ENCODE measurements at regions not wholly inside any gene's neighbourhood (a gene's known extent, or its start where the extent isn't known, plus 50 kb on each side); places are given as distances from the start of the nearest gene placed in this dataset.

DNA sequence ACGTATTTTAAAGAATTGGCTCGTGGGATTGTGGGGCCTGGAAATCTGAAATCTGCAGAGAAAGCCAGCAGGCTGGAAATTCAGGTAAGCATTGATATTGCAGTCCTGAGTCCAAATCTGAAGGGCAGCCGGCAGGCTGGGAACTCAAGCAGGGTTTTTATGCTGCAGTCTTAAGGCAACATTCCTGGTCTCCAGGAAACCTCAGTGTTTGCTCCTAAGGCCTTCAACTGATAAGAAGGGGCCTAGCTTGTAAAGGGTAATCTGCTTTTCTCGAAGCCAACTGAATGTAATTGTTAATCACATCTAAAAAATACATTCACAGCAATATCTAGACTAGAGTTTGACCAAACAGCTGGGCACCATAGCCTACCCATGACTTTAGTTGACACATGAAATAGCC, 154.4 kb downstream of the EFNB2 start:
- no peak for DNase-seq

DNA sequence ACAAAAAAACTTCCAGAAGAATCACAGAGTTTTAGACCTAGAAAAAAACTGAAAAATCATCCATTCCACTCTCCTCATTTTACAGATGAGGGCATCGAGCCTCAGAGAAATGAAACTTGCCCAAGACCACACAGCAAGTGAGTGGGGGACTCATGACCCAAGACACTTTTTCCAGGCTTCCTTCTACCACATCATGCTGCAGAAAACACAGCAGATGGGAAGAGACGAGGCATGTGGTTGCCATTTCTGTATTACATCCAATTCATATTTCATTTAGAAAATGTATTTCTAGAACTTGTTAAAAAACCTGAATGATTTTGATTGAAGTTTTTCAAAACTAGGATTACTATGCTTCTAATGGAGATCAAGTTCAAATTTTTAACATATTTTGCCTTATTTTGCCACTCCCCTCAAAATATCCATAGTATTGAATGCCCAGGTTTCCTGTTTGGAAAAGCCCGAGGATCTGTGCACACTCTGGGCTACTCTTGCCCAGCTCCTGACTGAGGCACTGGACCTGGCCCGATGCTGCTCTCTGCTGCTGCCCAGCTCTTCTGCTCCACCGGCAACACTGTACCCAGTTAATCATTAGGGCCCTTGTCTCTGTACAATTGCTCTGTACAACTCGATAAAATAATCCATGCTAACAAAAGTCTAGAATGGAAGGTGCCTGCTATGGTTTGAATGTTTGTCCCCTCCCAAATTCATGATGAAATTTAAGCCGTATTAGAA, 157.4 kb downstream of the EFNB2 start:
- no peak for DNase-seq

DNA sequence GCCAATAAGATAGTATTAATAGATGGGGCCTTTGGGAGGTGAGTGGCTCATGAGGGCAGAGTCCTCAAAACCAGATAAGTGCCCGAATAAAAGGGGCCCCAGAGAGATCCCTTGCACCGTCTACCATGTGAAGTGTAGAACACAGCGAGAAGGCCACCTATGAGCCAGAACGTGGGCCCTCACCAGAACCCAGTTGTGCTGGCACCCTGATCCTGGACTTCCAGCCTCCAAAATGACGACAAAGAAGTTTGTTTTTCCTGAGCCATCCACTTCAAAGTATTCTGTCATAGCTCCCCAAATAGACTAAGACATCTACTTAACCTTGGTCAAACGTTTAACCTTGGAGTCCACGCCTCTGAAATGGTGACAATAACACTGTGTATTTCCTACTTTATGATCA, 158.1 kb downstream of the EFNB2 start:
- DNase-seq, result no peak

DNA sequence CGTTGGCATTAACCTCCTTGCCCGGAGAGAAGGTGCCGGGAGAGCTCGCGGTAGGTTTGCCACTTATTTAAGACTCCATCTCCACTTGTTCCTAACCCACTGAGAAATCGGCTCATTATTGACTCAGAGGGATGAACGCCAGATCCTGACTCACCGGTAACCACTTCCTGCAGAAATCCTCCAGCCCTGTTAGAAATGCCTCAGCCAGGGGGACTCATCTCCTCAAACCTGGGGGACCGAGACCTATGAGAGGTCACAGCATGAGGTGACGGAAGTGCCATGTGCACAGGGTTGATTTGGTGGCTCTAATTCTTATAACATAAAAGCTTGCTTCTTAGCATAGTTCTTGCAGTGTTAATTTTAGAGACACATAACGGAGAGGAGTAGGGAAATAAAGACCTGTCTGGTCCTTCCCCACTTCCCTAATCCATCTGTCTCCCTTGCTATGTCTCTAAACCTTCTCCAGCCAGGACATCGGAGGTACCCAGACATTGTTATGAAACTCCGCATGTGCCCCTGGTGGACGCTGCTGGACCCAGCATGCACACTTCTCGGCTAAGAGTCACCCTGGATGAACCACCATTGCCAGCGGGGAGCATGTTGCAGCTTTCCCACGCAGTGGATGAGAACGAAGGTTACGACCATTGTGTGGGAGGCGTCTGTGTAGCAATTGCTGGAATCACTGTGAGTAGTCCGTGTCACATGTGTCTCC, 158.9 kb downstream of the EFNB2 start:
- no peak for DNase-seq

DNA sequence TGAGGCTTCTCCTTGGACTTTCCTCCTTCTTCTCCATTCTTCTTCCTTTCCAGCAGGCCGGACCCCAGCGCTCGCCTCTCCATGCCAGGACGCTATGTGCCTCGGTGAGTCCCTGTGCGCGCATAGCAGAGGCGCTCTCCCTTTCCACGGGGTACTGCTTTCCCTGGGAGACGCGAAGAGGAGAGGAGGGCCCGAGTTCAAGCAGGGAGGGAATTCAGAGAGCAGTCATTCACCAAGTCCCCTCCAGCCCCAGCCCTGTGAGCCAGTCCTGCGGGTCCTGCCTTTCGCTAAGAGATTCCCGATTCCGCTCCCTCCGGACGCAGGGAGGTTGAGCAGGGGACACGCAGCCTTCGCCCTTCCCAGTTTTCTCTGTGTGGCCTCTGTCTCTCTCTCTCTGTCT, 160.4 kb downstream of the EFNB2 start:
- DNase-seq, result no peak

DNA sequence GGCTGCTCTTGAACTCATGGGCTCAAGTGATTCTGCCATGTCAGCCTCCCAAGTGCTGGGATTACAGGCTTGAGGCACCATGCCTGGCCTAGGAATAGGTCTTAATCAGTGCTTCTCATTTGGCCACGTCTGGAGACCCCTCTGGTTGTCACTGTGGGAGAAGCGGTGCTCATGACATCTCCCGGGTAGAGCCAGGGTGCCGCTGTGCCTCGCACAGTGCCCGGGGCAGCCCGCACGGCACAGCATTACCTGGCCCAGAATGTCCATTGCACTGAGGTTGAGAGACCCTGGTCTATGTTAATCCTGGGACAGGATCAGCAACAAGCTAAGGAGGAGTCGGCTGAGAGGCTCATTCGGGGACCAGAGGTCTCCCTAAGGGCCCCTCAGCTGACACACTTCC, 160.8 kb downstream of the EFNB2 start:
- no peak for DNase-seq

DNA sequence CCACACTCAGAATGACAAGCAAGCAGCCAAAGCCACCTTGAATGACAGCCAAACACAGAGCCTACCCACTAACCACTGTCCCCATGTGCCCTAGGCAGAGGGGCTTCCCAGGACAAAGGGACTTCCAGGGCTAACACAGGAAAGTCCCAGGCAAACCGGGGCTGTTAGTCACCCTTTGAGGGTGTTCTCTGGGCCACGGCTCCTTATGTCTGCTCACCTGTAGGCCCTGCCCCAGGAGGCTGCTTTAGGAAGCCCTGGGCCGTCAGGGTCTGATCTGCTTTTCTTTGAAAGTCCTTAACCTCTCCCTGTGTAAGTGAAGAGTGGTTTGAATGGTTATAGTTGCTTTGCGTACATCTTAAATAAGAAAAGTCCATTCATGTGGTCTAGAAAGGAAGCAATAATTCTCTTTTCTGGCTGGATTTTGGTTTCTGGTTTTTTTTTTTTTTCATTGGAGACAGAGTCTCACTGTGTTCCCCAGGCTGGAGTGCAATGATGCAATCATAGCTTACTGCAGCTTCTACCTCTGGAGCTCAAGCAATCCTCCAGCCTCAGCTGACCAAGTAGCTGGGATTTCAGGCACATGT, 161.4 kb downstream of the EFNB2 start:
- DNase-seq, result no peak

DNA sequence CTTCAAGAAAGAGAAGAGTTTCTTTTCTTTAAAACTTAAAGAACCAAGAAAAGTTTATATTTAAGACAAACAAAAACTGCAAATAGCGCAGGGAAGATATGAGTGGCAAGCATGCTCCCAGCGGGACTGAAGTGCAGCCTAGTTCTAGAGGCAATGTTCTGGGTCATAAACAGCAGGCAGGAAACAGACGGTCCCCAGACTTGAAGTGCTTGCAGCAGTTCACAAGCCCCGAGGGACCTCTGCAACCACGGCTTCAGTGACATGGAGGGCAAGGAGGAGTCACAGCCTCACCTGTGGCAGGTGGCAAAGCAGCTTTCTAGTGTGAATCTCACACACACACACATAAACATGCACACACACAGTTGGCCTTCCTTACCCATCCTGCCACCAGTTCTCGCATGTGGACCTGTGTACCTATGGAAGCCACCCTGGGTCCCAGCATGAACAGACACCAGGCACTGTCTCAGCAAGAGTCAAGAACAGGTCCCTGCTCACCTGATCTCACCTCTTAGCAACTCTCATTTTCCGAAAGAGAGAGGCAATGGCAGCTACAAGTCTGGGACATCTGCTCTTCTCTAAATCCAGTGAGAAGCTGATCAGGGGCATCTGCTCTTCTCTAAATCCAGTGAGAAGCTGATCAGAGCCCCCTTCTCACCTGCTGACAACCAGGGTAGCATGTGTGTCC, 162.0 kb downstream of the EFNB2 start:
- no peak for DNase-seq

DNA sequence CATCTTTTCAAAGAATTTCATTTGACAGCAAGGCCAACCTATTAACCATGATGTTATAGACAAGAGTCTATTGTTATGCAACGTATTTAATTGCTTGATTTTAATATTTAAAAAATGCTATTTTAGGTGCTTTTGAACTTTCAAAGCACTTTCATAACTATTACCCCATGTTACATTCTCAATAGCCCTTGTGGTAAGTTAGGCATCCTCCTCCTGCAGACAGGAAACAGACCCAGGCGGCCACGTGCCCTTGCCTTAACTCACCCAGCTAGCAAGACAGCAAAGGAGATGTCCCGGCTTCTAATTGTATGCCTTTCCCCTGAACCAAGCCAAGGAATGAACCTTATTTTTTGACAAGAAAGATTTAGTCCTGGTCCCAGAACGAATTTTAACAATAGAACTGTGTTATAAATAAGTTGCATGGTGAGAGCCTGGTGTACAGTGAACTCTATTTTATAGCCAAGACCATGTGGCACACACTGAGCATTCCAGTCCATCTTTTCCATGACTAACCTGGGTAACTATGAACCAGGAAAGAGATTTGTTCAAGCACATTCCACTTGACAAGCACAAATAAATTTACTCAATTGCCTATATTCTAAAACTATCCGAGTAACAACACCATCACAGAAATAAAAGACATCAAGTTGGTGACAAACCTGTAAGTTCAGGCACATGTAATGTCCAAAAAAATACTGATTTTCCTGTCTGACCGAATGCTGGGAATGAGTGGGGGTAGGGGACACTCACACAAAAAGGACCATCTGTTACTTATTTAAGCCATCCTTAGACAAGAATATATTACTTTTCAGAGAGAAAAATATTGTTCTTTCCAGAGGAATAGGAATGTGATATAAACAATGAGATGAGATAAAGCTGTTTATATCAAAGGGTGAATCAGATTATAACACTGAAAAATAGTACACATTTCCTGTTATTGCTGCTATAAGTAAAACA, 163.0 kb downstream of the EFNB2 start:
- DNase-seq, result no peak

DNA sequence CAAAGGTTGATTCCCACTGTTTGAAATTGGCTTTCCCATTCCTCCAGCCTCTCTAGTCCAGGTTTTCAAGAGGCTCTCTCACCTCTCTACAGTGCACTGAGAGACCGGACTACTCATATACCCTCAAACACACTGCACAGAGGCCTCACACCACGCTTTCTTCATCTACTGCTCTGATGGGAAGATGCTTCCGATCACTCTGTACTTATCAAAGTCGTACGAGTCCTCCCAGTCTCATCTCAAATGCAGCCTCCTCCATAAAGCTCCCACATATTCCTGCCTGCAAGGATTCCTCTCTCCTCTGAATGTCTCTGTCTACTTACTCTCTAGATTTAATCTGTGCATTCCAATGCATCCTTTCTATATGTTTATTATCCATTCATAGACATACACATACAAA, 164.4 kb downstream of the EFNB2 start:
- DNase-seq, result no peak

DNA sequence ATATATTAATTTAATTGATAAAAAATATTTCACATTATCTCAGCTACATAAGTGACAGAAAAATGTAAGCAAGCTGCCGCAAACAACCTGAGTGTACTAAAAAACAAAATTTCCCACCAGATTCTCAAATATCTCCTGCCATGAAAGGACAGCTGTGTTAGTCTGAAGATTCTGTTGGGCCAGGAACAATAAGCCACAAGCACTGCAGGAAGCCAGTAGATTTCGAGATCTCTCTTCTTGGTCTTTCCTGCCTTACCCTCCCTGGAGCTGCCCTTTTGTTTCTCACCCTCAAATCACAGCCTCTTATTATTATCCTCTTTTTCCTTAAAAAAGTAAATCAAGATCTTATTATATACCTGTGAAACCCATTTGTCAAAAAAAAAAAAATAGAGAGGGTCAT, 165.6 kb downstream of the EFNB2 start:
- DNase-seq, result no peak

DNA sequence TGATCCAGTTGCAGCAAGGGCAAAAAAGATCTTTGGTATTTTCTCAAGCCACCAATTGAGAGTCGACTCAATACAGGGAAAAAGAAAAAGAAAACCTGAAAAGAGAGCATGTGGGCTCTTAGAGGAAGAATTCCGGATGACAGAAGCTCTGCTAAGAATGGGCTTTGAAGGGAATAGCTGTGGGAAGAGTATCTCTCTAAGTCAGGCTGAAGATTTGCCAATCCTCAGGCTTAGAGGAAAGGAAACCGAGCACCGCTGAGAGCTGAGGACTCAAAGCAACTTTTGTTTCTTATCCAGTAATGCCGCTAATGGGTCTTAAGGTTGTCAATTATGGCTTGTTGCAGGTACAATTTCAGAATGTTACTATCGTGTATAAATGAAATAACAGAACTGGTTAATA, 166.4 kb downstream of the EFNB2 start:
- DNase-seq, result no peak

DNA sequence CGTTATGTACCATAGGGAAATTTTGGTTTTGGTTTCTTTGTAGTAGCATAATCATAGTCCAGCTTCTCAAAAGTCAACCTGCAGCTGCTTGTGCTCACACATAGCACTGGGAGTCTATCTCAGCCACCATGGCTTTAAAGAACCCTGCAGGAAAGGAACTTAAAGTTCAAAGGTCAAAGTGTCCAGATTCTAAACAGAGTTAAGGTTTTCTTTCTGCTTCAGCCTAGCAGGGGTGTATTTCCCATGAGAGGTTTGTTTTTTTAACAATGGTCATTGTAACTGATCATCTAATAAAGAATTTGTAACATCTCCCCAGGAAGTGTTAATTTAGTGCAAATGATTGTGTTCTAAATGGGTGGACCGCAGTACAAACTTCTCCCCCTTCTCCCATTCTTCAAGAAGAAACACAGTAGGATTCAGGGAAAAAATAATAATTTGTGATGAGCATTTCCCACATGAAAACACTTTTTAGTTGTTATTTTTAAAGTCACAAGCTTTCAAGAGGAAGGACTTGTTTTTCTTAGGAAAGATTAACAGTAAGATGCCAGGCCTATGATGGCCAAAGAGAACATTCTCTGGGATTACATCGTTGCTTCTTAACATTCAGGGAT, 168.0 kb downstream of the EFNB2 start:
- DNase-seq, result no peak

DNA sequence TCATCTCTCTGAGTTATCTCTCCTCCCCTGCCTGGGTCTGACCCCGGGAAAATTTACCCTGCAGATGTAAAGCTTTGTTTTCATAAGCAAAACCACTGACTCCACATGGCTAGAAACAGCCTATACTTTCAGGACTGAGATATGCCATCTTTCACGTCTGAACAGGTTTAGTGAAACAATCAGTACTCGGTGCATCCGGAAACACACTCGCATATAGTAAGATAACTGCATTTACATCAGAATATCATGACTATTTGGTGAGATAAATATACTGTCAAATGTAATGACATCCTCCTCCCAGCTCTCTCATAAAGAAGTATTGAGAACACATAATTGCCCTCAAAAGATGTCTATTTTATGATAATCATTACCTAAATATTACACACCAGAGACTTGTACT, 172.8 kb downstream of the EFNB2 start:
- no peak for DNase-seq

DNA sequence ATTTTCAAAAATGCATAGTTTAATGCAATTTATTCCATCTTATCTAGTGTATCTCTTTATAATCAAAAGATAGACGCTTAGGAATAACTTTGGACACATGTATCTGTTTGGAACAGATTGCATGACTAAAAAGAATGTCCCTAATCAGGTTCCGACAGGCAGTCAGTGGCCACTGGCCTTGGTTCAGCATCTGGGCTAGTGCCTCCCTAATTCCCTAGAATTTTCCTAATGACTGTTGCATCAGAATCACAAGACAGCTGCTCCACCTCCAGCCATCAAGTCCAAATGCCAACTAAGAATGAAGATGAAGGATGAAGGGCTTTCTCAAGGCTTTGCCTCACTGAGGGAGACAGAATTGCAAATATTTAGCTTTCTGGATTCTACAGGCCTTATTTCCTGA, 173.8 kb downstream of the EFNB2 start:
- DNase-seq, result no peak

DNA sequence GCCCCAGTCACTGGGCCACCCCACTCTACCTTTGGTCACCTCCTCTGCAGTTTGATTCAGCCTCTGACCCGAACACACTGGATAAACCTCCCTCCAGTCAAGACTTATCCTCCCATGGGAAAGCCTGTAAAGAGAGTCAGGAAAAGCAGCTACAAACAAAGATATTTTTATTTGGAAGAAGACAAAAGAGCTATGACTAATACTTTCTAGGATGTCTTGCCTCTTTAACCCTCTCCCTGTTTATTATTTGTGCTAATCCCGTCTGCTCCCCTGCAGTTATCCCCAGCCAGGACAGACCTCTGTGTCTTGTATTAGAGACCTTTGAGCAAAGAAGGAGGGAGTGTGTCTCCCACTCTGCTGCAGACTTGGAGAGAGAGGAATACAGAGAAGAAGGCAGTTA, 178.3 kb downstream of the EFNB2 start:
- DNase-seq, result no peak

DNA sequence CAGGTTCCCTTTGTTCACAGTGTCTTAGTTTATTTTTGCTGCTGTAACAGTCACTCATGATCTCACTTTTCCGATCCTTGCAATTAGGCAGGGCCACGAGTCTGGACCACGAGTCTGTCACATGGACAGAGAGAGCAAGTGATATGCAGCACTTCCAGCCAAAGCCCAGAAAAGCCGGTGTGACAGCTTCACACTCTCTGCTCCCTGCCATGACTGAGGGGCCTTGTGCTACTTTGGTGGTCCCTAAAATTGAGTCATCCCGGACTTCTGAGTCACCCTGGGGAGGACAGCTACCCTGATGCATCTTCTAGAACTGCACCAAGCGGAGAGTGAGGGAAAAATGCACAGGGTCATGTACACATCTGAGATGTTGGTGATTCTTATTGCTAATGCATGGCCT, 179.6 kb downstream of the EFNB2 start:
- no peak for DNase-seq

DNA sequence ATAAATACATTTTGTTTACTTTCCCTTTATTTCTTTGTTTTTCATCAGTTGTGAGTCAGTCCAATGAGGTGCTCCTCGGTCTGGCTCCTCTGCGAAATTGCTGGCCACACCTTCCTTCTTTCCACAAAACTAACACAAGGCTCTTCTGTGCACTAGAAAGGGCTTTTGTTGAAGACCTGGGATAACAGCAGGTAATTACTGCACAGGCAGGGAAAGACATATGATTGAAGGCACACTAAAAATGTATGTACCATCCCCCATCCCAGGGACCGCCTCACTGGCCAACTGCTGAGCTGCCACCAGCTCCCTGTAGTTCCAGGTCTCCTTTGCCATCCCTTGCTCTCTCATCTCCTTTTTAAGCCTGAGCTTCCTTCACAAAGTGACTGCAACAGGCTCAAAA, 180.5 kb downstream of the EFNB2 start:
- DNase-seq, result no peak

DNA sequence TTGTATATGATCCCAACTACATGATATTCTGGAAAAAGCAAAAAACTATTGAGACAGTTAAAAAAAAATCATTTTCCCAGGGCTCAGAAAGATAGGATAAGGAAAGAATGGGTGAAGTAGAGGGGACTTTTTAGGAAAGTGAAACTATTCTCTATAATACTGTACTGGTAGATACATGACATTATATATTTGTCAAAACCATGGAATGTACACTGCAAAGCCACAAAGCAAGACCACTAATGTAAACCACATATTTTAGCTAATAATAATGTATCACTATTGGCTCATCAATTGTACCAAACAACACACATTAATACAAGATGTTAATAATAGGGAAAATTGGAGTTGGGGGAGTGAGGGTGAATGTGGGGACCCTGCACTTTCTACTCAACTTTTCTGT, 182.6 kb downstream of the EFNB2 start:
- no peak for DNase-seq

DNA sequence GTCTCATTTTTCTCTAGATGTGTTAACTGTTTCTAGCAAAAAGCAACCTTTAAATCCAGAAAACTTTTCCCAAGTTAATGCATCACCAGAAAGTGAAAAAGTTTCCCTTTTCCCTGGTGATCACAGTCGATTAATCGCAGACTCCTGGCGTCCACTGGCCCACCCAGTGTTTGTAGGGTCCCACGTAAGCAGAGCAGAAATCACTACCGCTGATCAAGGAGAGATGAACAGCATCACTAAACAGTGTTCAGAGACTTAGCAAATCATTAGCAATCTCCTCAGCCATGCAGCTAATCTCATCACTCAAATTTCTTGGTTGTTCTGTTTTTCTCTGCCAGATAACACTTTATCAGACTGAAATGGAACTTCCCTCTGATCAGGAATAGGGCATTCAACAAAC, 184.2 kb downstream of the EFNB2 start:
- DNase-seq, result no peak

DNA sequence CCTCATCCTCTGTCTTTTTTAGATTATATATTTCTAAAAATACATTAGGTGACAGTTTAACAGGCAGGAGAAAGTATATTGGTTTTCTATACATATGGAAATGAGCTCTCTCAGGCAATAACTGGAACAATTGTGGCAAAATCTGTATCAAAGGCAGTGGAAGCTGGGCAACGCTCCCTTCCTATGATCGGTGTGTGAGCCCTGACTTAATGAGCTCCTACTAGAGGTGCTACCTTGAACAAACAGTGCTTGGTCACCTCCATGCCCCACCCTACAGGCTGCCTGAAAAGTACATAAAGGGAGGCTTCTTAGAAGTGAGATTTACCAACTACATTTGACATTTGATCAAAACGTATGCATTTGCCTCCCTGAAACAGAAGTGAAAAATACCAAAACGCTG, 185.3 kb downstream of the EFNB2 start:
- DNase-seq, result no peak

Data from NCI-H446 treated with DMSO at 0.1 percent for 48 hours (cell line).